NCI-H2081 (cell line): ENCODE measurements at regions not wholly inside any gene's neighbourhood (a gene's known extent, or its start where the extent isn't known, plus 50 kb on each side); places are given as distances from the start of the nearest gene placed in this dataset.
"Not testable (repeated sequence)": the region's sequence is repeated elsewhere in the genome, so short reads cannot be mapped to it uniquely, and the experiment has no call there.

Experiments used
- DNase-seq, 2 experiments: peaks; one replicate each; lab custom pipeline; 2025; lab: John Stamatoyannopoulos, UW

GRCh38 chr1:143839182-143839581 is 132.6 kb downstream of the FAM72C start:
- not testable (repeated sequence) for DNase-seq

- DNase-seq, result not testable (repeated sequence)
Observed at GRCh38 chr1:143838598-143838929, 133.2 kb downstream of the FAM72C start.

GRCh38 chr1:143837924-143838597 is 133.7 kb downstream of the FAM72C start:
- not testable (repeated sequence) for DNase-seq

- DNase-seq, result not testable (repeated sequence)
Observed at GRCh38 chr1:143833376-143833775, 138.4 kb downstream of the FAM72C start.

GRCh38 chr1:143832379-143832716 is 139.4 kb downstream of the FAM72C start:
- DNase-seq, result not testable (repeated sequence)

GRCh38 chr1:143831479-143832378 is 140.1 kb downstream of the FAM72C start:
- DNase-seq, result not testable (repeated sequence)

GRCh38 chr1:143826162-143826561 is 145.6 kb downstream of the FAM72C start:
- DNase-seq, result not testable (repeated sequence)

GRCh38 chr1:143824266-143824665 is 147.5 kb downstream of the FAM72C start:
- not testable (repeated sequence) for DNase-seq

GRCh38 chr1:143820058-143820457 is 151.7 kb downstream of the FAM72C start:
- DNase-seq, result not testable (repeated sequence)

- DNase-seq, result not testable (repeated sequence)
Observed at GRCh38 chr1:143816369-143816768, 155.4 kb downstream of the FAM72C start.

- not testable (repeated sequence) for DNase-seq
Observed at GRCh38 chr1:143805374-143805773, 166.4 kb downstream of the FAM72C start.

GRCh38 chr1:143804707-143805356 is 167.0 kb downstream of the FAM72C start:
- DNase-seq, result not testable (repeated sequence)

GRCh38 chr1:143803927-143804411 is 167.8 kb downstream of the FAM72C start:
- DNase-seq, result not testable (repeated sequence)

GRCh38 chr1:143803095-143803494 is 168.7 kb downstream of the FAM72C start:
- DNase-seq, result not testable (repeated sequence)

GRCh38 chr1:143799568-143800187 is 172.1 kb downstream of the FAM72C start:
- DNase-seq, result not testable (repeated sequence)

- not testable (repeated sequence) for DNase-seq
Observed at GRCh38 chr1:143796369-143796768, 175.4 kb downstream of the FAM72C start.

GRCh38 chr1:143792047-143792937 is 179.5 kb downstream of the FAM72C start:
- not testable (repeated sequence) for DNase-seq

- DNase-seq, result not testable (repeated sequence)
Observed at GRCh38 chr1:143786381-143786780, 185.4 kb downstream of the FAM72C start.

GRCh38 chr1:143785883-143786282 is 185.9 kb downstream of the FAM72C start:
- DNase-seq, result not testable (repeated sequence)

- DNase-seq, result not testable (repeated sequence)
Observed at GRCh38 chr1:143784239-143784882, 187.4 kb downstream of the FAM72C start.
